ENCODE measurements at regions not wholly inside any gene's neighbourhood (a gene's known extent, or its start where the extent isn't known, plus 50 kb on each side); places are given as distances from the start of the nearest gene placed in this dataset.
"Not testable (repeated sequence)": the region's sequence is repeated elsewhere in the genome, so short reads cannot be mapped to it uniquely, and the experiment has no call there.

GRCh38 chr1:146369940-146370339, 141.1 kb upstream of the NOTCH2NLA start:
- not testable (repeated sequence) for H3K36me3 ChIP-seq (ENCODE audit: control insufficient read depth in 1 of 2, insufficient read depth in 2 of 2, low read length in 2 of 2); H3K9me3 ChIP-seq (ENCODE audit: control insufficient read depth in 1 of 2, low read length in 2 of 2); H3K27me3 ChIP-seq (ENCODE audit: control insufficient read depth in 1 of 2, insufficient read depth in 2 of 2, low read length in 2 of 2); H3K27ac ChIP-seq (ENCODE audit: low read depth, low read length); H3K4me1 ChIP-seq (ENCODE audit: control insufficient read depth in 1 of 2, insufficient read depth in 2 of 2, low read length in 2 of 2)
- Histone ChIP-seq H3K9ac (ENCODE audit: low read depth in 1 of 2, low read length in 2 of 2) (peak overlapping the region in 1 of 2 donors; percentile 38), H3K4me3 (ENCODE audit: low read depth in 1 of 2, low read length in 2 of 2) (peak overlapping the region; percentile 43 to 59)

DNA sequence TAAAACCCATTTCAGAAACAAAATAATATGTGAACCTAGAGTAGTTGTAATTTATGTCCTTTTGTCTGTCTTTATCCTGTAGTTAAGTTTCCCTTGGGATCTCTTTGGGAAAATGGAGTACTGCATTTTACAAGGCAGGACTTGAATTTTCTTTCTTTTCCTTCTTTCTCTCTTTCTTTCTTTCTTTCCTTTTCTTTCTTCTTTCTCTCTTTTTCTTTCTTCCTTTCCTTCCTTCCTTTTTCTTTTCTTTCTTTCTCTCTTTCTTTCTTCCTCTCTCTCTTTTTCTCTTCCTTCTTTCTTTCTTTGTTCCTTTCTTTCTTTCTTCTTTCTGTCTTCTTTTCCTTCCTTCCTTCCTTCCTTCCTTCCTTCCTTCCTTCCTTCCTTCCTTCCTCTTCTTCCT, 126.6 kb upstream of the NOTCH2NLA start:
- not testable (repeated sequence) for H3K27me3 ChIP-seq (ENCODE audit: control insufficient read depth in 1 of 2, insufficient read depth in 2 of 2, low read length in 2 of 2); H3K4me1 ChIP-seq (ENCODE audit: control insufficient read depth in 1 of 2, insufficient read depth in 2 of 2, low read length in 2 of 2); H3K27ac ChIP-seq (ENCODE audit: low read depth, low read length); H3K4me3 ChIP-seq (ENCODE audit: low read depth in 1 of 2, low read length in 2 of 2); H3K9me3 ChIP-seq (ENCODE audit: control insufficient read depth in 1 of 2, low read length in 2 of 2); H3K36me3 ChIP-seq (ENCODE audit: control insufficient read depth in 1 of 2, insufficient read depth in 2 of 2, low read length in 2 of 2); H3K9ac ChIP-seq (ENCODE audit: low read depth in 1 of 2, low read length in 2 of 2)

DNA sequence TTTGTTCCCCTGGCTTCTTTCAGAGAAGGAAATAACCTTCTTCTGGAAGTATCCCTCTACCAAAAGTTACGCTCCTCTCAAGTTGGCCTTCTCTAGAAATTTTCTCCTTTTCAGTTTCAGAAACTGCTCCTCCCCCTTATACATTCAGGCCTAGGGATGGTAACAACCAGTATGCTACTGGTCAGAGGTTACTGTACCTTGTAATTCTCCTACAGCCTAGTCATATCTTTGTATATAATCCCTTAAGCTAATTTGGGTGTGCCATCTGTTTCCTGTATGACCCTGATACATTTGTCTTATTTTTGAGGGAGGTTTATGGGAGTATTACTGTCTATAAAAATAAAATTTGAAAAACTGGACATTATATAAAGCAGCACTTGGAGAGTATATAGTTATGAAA, 98.0 kb upstream of the NOTCH2NLA start:
- not testable (repeated sequence) for H3K36me3 ChIP-seq (ENCODE audit: control insufficient read depth in 1 of 2, insufficient read depth in 2 of 2, low read length in 2 of 2); H3K4me1 ChIP-seq (ENCODE audit: control insufficient read depth in 1 of 2, insufficient read depth in 2 of 2, low read length in 2 of 2); H3K27me3 ChIP-seq (ENCODE audit: control insufficient read depth in 1 of 2, insufficient read depth in 2 of 2, low read length in 2 of 2); H3K27ac ChIP-seq (ENCODE audit: low read depth, low read length); H3K9ac ChIP-seq (ENCODE audit: low read depth in 1 of 2, low read length in 2 of 2); H3K4me3 ChIP-seq (ENCODE audit: low read depth in 1 of 2, low read length in 2 of 2); H3K9me3 ChIP-seq (ENCODE audit: control insufficient read depth in 1 of 2, low read length in 2 of 2)

- H3K27me3 ChIP-seq (ENCODE audit: control insufficient read depth in 1 of 2, insufficient read depth in 2 of 2, low read length in 2 of 2); H3K4me1 ChIP-seq (ENCODE audit: control insufficient read depth in 1 of 2, insufficient read depth in 2 of 2, low read length in 2 of 2); H3K9ac ChIP-seq (ENCODE audit: low read depth in 1 of 2, low read length in 2 of 2); H3K4me3 ChIP-seq (ENCODE audit: low read depth in 1 of 2, low read length in 2 of 2); H3K27ac ChIP-seq (ENCODE audit: low read depth, low read length); H3K36me3 ChIP-seq (ENCODE audit: control insufficient read depth in 1 of 2, insufficient read depth in 2 of 2, low read length in 2 of 2); H3K9me3 ChIP-seq (ENCODE audit: control insufficient read depth in 1 of 2, low read length in 2 of 2): not testable (repeated sequence)
Observed at GRCh38 chr1:146324463-146324862, 95.6 kb upstream of the NOTCH2NLA start.

DNA sequence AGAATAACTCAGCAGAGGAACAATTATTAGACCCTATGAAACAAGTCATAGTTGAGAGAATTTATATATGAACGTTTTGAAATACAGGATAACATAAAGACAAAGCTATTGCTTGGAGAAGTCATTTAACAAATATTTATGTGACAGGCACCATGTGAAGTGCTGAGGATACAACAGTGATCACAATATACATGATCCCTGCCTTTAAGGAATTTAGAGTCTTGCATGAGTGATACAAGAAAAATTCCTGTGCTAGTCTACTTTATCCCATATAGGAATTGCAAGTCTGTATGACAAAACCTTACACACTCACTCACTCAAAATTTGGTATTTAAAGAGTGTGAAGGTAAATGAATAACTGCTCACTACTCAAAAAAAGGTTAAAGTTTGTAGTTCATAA, 94.5 kb upstream of the NOTCH2NLA start:
- H3K4me3 ChIP-seq (ENCODE audit: low read depth in 1 of 2, low read length in 2 of 2); H3K27me3 ChIP-seq (ENCODE audit: control insufficient read depth in 1 of 2, insufficient read depth in 2 of 2, low read length in 2 of 2); H3K4me1 ChIP-seq (ENCODE audit: control insufficient read depth in 1 of 2, insufficient read depth in 2 of 2, low read length in 2 of 2); H3K9ac ChIP-seq (ENCODE audit: low read depth in 1 of 2, low read length in 2 of 2); H3K36me3 ChIP-seq (ENCODE audit: control insufficient read depth in 1 of 2, insufficient read depth in 2 of 2, low read length in 2 of 2); H3K9me3 ChIP-seq (ENCODE audit: control insufficient read depth in 1 of 2, low read length in 2 of 2); H3K27ac ChIP-seq (ENCODE audit: low read depth, low read length): not testable (repeated sequence)

DNA sequence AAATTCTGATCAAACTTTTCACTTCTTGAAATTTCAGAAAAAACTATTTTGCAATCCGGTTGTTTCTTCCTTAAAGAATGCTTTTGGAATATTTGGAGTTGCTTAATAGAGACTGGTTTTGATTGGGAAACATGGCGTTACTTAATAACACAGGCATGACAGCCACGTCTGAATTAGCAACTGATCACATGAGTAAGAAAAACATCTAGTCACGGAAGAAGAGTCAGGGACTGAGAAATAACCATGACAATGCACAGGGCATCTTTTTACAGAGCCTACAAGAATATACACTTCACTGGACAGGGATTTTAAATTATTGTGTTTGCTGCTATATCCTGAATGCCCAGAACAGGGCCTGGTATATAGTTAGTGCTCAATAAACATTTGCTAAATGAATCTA, 94.1 kb upstream of the NOTCH2NLA start:
- not testable (repeated sequence) for H3K27ac ChIP-seq (ENCODE audit: low read depth, low read length); H3K4me1 ChIP-seq (ENCODE audit: control insufficient read depth in 1 of 2, insufficient read depth in 2 of 2, low read length in 2 of 2); H3K36me3 ChIP-seq (ENCODE audit: control insufficient read depth in 1 of 2, insufficient read depth in 2 of 2, low read length in 2 of 2); H3K4me3 ChIP-seq (ENCODE audit: low read depth in 1 of 2, low read length in 2 of 2); H3K9me3 ChIP-seq (ENCODE audit: control insufficient read depth in 1 of 2, low read length in 2 of 2); H3K27me3 ChIP-seq (ENCODE audit: control insufficient read depth in 1 of 2, insufficient read depth in 2 of 2, low read length in 2 of 2); H3K9ac ChIP-seq (ENCODE audit: low read depth in 1 of 2, low read length in 2 of 2)

DNA sequence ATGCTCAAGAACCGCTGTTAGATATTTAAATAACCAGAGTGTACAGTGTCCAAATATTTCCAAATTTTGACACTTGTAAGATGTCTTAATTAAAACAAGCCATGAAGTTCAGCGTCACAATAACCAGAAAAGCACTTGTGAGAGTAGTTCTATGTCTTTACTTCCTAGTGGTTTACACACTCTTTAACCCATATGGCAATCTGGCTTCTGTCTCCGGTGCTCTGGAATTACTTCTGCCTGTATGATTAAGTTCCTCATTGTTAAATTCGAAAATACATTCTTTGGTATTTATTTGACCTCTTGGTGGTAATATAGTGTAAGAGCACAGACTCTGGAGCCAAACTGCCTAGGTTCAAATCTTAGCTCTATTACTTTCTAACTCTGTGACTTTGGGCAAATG, 89.9 kb upstream of the NOTCH2NLA start:
- not testable (repeated sequence) for H3K9ac ChIP-seq (ENCODE audit: low read depth in 1 of 2, low read length in 2 of 2); H3K9me3 ChIP-seq (ENCODE audit: control insufficient read depth in 1 of 2, low read length in 2 of 2); H3K27ac ChIP-seq (ENCODE audit: low read depth, low read length); H3K27me3 ChIP-seq (ENCODE audit: control insufficient read depth in 1 of 2, insufficient read depth in 2 of 2, low read length in 2 of 2); H3K36me3 ChIP-seq (ENCODE audit: control insufficient read depth in 1 of 2, insufficient read depth in 2 of 2, low read length in 2 of 2); H3K4me3 ChIP-seq (ENCODE audit: low read depth in 1 of 2, low read length in 2 of 2); H3K4me1 ChIP-seq (ENCODE audit: control insufficient read depth in 1 of 2, insufficient read depth in 2 of 2, low read length in 2 of 2)

GRCh38 chr1:146317785-146318184, 89.0 kb upstream of the NOTCH2NLA start:
- not testable (repeated sequence) for H3K27me3 ChIP-seq (ENCODE audit: control insufficient read depth in 1 of 2, insufficient read depth in 2 of 2, low read length in 2 of 2); H3K4me3 ChIP-seq (ENCODE audit: low read depth in 1 of 2, low read length in 2 of 2); H3K27ac ChIP-seq (ENCODE audit: low read depth, low read length); H3K9ac ChIP-seq (ENCODE audit: low read depth in 1 of 2, low read length in 2 of 2); H3K36me3 ChIP-seq (ENCODE audit: control insufficient read depth in 1 of 2, insufficient read depth in 2 of 2, low read length in 2 of 2); H3K4me1 ChIP-seq (ENCODE audit: control insufficient read depth in 1 of 2, insufficient read depth in 2 of 2, low read length in 2 of 2); H3K9me3 ChIP-seq (ENCODE audit: control insufficient read depth in 1 of 2, low read length in 2 of 2)

GRCh38 chr1:146314449-146315246, 85.8 kb upstream of the NOTCH2NLA start:
- H3K9me3 ChIP-seq (ENCODE audit: control insufficient read depth in 1 of 2, low read length in 2 of 2); H3K4me3 ChIP-seq (ENCODE audit: low read depth in 1 of 2, low read length in 2 of 2); H3K4me1 ChIP-seq (ENCODE audit: control insufficient read depth in 1 of 2, insufficient read depth in 2 of 2, low read length in 2 of 2); H3K9ac ChIP-seq (ENCODE audit: low read depth in 1 of 2, low read length in 2 of 2); H3K27me3 ChIP-seq (ENCODE audit: control insufficient read depth in 1 of 2, insufficient read depth in 2 of 2, low read length in 2 of 2); H3K36me3 ChIP-seq (ENCODE audit: control insufficient read depth in 1 of 2, insufficient read depth in 2 of 2, low read length in 2 of 2); H3K27ac ChIP-seq (ENCODE audit: low read depth, low read length): not testable (repeated sequence)

DNA sequence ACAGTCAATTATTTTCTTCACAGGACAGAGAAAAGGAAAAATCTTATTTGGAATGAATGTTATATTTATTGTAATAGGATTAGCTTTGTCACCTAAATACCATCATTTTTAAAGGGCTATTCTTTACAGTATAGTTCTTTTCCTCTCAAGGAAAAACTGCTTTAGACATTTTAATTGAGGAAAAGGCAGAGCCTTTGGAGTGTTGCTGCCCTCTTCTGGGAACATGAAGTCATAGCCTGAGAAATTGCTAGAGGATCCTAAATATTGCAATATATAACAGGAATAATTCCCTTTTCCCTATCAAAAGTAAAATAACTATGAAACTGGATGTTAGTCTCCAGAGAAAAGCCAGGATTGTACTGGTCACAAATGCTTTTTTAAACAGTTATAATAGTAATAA, 81.8 kb upstream of the NOTCH2NLA start:
- not testable (repeated sequence) for H3K27me3 ChIP-seq (ENCODE audit: control insufficient read depth in 1 of 2, insufficient read depth in 2 of 2, low read length in 2 of 2); H3K27ac ChIP-seq (ENCODE audit: low read depth, low read length); H3K4me1 ChIP-seq (ENCODE audit: control insufficient read depth in 1 of 2, insufficient read depth in 2 of 2, low read length in 2 of 2); H3K9ac ChIP-seq (ENCODE audit: low read depth in 1 of 2, low read length in 2 of 2); H3K4me3 ChIP-seq (ENCODE audit: low read depth in 1 of 2, low read length in 2 of 2); H3K36me3 ChIP-seq (ENCODE audit: control insufficient read depth in 1 of 2, insufficient read depth in 2 of 2, low read length in 2 of 2); H3K9me3 ChIP-seq (ENCODE audit: control insufficient read depth in 1 of 2, low read length in 2 of 2)

DNA sequence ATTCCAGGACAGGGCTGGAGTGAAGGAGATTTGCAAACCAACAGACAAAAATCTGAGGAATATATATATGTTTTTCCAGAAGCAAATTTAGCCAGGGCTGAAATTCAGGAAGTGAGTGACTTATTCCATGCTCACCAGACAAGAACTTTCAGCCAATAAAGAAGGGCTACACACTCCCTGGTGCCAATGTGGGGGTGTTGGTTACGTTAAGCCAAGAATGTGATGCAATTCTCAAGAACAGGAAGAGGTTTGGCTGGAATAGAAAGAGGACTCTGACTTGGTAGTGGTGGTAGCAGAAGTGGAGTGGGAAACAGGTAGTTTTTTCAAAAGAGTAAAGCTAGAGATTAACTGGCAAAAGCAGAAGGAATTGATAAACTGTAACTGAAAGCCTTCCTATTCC, 80.6 kb upstream of the NOTCH2NLA start:
- not testable (repeated sequence) for H3K4me1 ChIP-seq (ENCODE audit: control insufficient read depth in 1 of 2, insufficient read depth in 2 of 2, low read length in 2 of 2); H3K36me3 ChIP-seq (ENCODE audit: control insufficient read depth in 1 of 2, insufficient read depth in 2 of 2, low read length in 2 of 2); H3K27me3 ChIP-seq (ENCODE audit: control insufficient read depth in 1 of 2, insufficient read depth in 2 of 2, low read length in 2 of 2); H3K27ac ChIP-seq (ENCODE audit: low read depth, low read length); H3K9me3 ChIP-seq (ENCODE audit: control insufficient read depth in 1 of 2, low read length in 2 of 2); H3K4me3 ChIP-seq (ENCODE audit: low read depth in 1 of 2, low read length in 2 of 2); H3K9ac ChIP-seq (ENCODE audit: low read depth in 1 of 2, low read length in 2 of 2)
